KMS-11 (cell line): ENCODE measurements at regions not wholly inside any gene's neighbourhood (a gene's known extent, or its start where the extent isn't known, plus 50 kb on each side); places are given as distances from the start of the nearest gene placed in this dataset.

ENCODE experiments used
- H2AFZ ChIP-seq: fragments of 200-600 bp; sonication (generic); 2 replicates; pipeline ENCODE4 v1.6.1; 2016; ENCODE audit warnings: antibody characterized with exemption, mixed run types, low read depth
- H3K27ac ChIP-seq: fragments of 200-600 bp; sonication (generic); 2 replicates; pipeline ENCODE4 v1.6.1; 2016; ENCODE audit warnings: mild to moderate bottlenecking, mixed run types
- H3K27me3 ChIP-seq: fragments of 200-600 bp; sonication (generic); 2 replicates; pipeline ENCODE4 v1.6.1; 2017; ENCODE audit warnings: mild to moderate bottlenecking, low read depth, mixed run types, moderate library complexity; ENCODE audit not compliant: insufficient read depth
- H3K36me3 ChIP-seq: fragments of 200-600 bp; sonication (generic); 2 replicates; pipeline ENCODE4 v1.6.1; 2017; ENCODE audit warnings: mild to moderate bottlenecking, mixed run types; ENCODE audit not compliant: insufficient read depth
- H3K4me1 ChIP-seq: fragments of 200-600 bp; sonication (generic); 2 replicates; pipeline ENCODE4 v1.6.1; 2016; ENCODE audit warnings: mild to moderate bottlenecking, low read depth, mixed run types; ENCODE audit not compliant: poor library complexity, severe bottlenecking
- H3K4me2 ChIP-seq: fragments of 200-600 bp; sonication (generic); 2 replicates; pipeline ENCODE4 v1.7.0; 2016; ENCODE audit warnings: mild to moderate bottlenecking, mixed run types
- H3K4me3 ChIP-seq: fragments of 200-600 bp; sonication (generic); IDR thresholded peaks from 2 replicates; pipeline ENCODE4 v1.6.1; 2017; ENCODE audit warnings: low read depth, low read length, mixed read lengths; ENCODE audit not compliant: insufficient read depth
- H3K79me2 ChIP-seq: fragments of 200-600 bp; sonication (generic); 2 replicates; pipeline ENCODE4 v1.6.1; 2016; ENCODE audit warnings: low read depth, mixed run types; ENCODE audit not compliant: insufficient read depth
- H3K9ac ChIP-seq: fragments of 200-600 bp; sonication (generic); 2 replicates; pipeline ENCODE4 v1.6.1; 2016; ENCODE audit warnings: mild to moderate bottlenecking, mixed run types
- H4K20me1 ChIP-seq: fragments of 200-600 bp; sonication (generic); 2 replicates; pipeline ENCODE4 v1.6.1; 2016; ENCODE audit warnings: mild to moderate bottlenecking, mixed run types; ENCODE audit not compliant: insufficient read depth
- CTCF ChIP-seq: fragments of 200-600 bp; sonication (generic); conservative IDR thresholded peaks from 2 replicates; pipeline ENCODE4 v1.6.1; 2017; ENCODE audit warnings: low read depth, mild to moderate bottlenecking, antibody characterized with exemption, low read length, moderate library complexity, mixed read lengths

GRCh38 chr4:159464302-159464701 is 361.4 kb downstream of the RAPGEF2 start:
- Histone ChIP-seq H3K27me3 (no peaks in the 10 kb centered on the region), H3K9ac (no peak overlapping the region), H3K4me3 (no peak overlapping the region), H4K20me1 (no peaks in the 10 kb centered on the region), H3K27ac (no peak overlapping the region), H3K4me1 (no peaks in the 10 kb centered on the region), H2AFZ (no peak overlapping the region), H3K79me2 (no peaks in the 10 kb centered on the region), H3K4me2 (no peak overlapping the region), H3K36me3 (no peaks in the 10 kb centered on the region)
- no peak for TF ChIP-seq CTCF

GRCh38 chr4:159476886-159477285 is 374.0 kb downstream of the RAPGEF2 start:
- H4K20me1 ChIP-seq = no peaks in the 10 kb centered on the region
- no peak overlapping the region for H3K4me2 ChIP-seq
- no peak overlapping the region for H2AFZ ChIP-seq
- H3K27ac ChIP-seq = no peak overlapping the region
- no peak overlapping the region for H3K9ac ChIP-seq
- no peaks in the 10 kb centered on the region for H3K4me1 ChIP-seq
- no peaks in the 10 kb centered on the region for H3K27me3 ChIP-seq
- H3K79me2 ChIP-seq = no peaks in the 10 kb centered on the region
- TF ChIP-seq CTCF = no peak
- no peaks in the 10 kb centered on the region for H3K36me3 ChIP-seq
- H3K4me3 ChIP-seq = no peak overlapping the region

GRCh38 chr4:159480826-159481225 is 377.9 kb downstream of the RAPGEF2 start:
- Histone ChIP-seq H3K36me3 (no peaks in the 10 kb centered on the region), H3K27me3 (no peaks in the 10 kb centered on the region), H3K4me1 (no peaks in the 10 kb centered on the region), H4K20me1 (no peaks in the 10 kb centered on the region), H3K79me2 (no peaks in the 10 kb centered on the region), H2AFZ (no peak overlapping the region), H3K4me2 (no peak overlapping the region), H3K9ac (no peak overlapping the region), H3K27ac (no peak overlapping the region), H3K4me3 (no peak overlapping the region)
- TF ChIP-seq CTCF = no peak

GRCh38 chr4:159481936-159482335 is 379.1 kb downstream of the RAPGEF2 start:
- Histone ChIP-seq H3K27me3 (no peaks in the 10 kb centered on the region), H3K27ac (no peak overlapping the region), H3K4me3 (no peak overlapping the region), H3K4me2 (no peak overlapping the region), H3K36me3 (no peaks in the 10 kb centered on the region), H2AFZ (no peak overlapping the region), H3K9ac (no peak overlapping the region), H4K20me1 (no peaks in the 10 kb centered on the region), H3K4me1 (no peaks in the 10 kb centered on the region), H3K79me2 (no peaks in the 10 kb centered on the region)
- no peak for TF ChIP-seq CTCF
